ENCODE measurements at regions not wholly inside any gene's neighbourhood (a gene's known extent, or its start where the extent isn't known, plus 50 kb on each side); places are given as distances from the start of the nearest gene placed in this dataset.
A peak's percentile ranks its signal among the peaks of the same experiment; 100 is the strongest.

DNA sequence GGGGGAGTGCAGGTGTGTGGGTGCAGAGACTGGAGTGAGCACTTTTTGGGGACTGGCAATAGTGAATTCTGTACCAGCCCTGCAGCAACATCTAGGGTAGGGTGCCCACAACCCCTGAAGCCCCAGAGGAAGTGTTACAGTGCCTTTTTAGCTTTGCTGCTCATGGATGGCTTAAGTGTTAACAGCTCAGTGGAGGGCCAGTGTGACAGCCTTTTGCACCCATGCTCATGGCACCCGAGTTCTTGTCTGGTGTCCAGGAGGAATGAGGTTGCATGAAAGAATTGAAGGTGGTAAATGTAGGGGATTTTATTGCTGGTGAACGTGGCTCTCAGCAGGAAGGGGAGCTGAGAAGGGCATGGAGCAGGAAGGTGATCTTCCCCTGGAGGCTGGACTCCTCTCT is 107.3 kb downstream of the MRPL36 start:
- 64% methylated on average over 2 of the region's 2 CpGs for WGBS
- peaks cover 0 to 13% (median 0%) of the 10 kb centered on the region in 4 donors for H3K27me3 ChIP-seq
- TF ChIP-seq POLR2A (IDR thresholded peaks at IDR 0.05; ENCODE audit: low read depth) (no peak), POLR2AphosphoS5 (IDR thresholded peaks at IDR 0.05) (no peak), EP300 (IDR thresholded peaks at IDR 0.05) (no peak)
- TF ChIP-seq, protein P1, sequence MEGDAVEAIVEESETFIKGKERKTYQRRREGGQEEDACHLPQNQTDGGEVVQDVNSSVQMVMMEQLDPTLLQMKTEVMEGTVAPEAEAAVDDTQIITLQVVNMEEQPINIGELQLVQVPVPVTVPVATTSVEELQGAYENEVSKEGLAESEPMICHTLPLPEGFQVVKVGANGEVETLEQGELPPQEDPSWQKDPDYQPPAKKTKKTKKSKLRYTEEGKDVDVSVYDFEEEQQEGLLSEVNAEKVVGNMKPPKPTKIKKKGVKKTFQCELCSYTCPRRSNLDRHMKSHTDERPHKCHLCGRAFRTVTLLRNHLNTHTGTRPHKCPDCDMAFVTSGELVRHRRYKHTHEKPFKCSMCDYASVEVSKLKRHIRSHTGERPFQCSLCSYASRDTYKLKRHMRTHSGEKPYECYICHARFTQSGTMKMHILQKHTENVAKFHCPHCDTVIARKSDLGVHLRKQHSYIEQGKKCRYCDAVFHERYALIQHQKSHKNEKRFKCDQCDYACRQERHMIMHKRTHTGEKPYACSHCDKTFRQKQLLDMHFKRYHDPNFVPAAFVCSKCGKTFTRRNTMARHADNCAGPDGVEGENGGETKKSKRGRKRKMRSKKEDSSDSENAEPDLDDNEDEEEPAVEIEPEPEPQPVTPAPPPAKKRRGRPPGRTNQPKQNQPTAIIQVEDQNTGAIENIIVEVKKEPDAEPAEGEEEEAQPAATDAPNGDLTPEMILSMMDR (IDR thresholded peaks at IDR 0.05): no peak
- no peaks in the 10 kb centered on the region for H3K36me3 ChIP-seq
- H3K4me3 ChIP-seq: no peak overlapping the region
- intact Hi-C loops (cut with DNase I): no loop called here
- DNase-seq (ENCODE audit: extremely low spot score): peak; percentile 80
- no peak overlapping the region for H3K27ac ChIP-seq (replicated peaks in 1 of 4)
- H3K4me1 ChIP-seq: no peaks in the 10 kb centered on the region
- peaks cover 0 to 17% (median 11%) of the 10 kb centered on the region in 4 donors for H3K9me3 ChIP-seq

DNA sequence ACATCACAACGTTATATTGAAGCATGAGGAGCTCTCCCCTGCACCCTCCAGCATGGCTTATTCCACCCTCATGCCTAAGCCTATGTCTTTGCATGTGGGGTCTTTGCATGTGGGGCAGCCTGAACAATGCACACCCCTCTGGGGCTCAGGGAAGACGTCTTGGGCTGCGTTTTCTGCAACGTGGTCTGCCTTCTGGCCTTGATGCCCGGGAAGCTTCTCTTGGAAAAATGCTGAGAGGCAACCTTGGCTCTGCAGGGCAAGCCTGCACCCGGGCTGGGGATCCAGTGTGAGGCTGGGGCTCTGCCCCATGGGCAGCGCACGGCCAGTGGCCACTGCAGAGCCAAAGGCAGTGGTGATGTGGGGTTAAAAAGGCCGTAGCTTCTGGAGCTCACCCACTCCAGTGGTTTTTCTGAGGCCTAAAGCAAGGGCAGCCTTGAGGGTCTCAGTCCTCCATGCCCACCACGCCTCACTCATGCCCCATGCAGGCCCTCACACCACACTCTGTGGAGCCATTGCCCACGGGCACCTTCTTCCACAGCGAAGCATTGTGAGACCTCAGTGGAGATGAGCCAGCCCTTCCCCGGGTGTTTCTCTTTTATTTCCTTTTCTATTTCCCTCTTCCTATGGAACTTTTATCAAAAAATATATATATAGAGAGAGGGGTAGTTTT is 112.2 kb downstream of the MRPL36 start:
- H3K4me1 ChIP-seq: no peaks in the 10 kb centered on the region
- 78% methylated on average over 10 of the region's 13 CpGs for WGBS
- H3K36me3 ChIP-seq: no peaks in the 10 kb centered on the region
- peak; percentile 19 for DNase-seq (ENCODE audit: extremely low spot score)
- H3K4me3 ChIP-seq: no peak overlapping the region
- peaks cover 0 to 22% (median 0%) of the 10 kb centered on the region in 4 donors for H3K27me3 ChIP-seq
- peaks cover 0 to 17% (median 11%) of the 10 kb centered on the region in 4 donors for H3K9me3 ChIP-seq
- intact Hi-C loops (cut with DNase I): no loop called here
- no peak for TF ChIP-seq POLR2AphosphoS5 (IDR thresholded peaks at IDR 0.05)
- no peak for TF ChIP-seq EP300 (IDR thresholded peaks at IDR 0.05)
- TF ChIP-seq, protein P1 (IDR thresholded peaks at IDR 0.05): no peak
- TF ChIP-seq POLR2A (IDR thresholded peaks at IDR 0.05; ENCODE audit: low read depth): no peak
- no peak overlapping the region for H3K27ac ChIP-seq (replicated peaks in 1 of 4)

DNA sequence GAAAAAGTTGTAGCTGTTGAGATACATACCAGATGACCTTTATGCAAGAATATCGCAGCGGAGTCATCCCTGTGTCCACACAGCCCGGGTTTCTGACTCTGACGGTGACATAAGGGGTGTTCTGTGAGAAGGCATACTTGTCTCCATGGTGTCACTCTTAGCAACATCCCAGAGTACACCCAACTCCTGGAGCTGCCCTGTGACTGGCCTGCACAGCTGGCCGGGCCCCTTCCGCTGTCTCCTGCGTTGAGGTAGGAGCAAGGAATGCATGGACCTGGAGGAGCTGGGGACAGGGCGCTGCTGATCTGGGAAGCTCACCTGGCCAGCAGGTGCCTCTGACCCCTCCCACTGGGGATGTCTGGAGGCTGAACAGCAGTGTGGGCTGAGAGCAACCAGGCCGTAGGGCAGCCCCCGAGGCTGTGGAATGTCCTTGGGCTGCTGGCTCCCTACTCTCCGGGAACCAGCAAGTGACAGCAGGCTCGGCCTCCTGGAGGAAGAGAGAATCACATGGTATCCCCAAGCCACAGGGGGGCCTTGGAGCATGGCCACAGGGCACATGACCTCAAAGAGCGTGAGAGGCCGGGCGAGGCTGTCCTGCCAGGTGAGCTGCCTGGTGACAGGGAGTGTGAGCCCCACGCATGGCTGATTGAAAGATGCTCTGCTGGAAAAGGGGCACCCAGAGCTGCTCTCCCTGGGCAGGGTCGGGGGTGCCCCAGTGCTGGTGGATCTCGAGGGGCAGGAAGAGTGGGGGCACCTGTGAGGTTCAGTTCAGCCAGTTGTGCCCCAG is 113.4 kb downstream of the MRPL36 start:
- Histone ChIP-seq H3K36me3 (no peaks in the 10 kb centered on the region), H3K27ac (replicated peaks in 1 of 4) (no peak overlapping the region), H3K4me1 (no peaks in the 10 kb centered on the region), H3K9me3 (peaks cover 0 to 17% (median 11%) of the 10 kb centered on the region in 4 donors), H3K4me3 (no peak overlapping the region), H3K27me3 (peaks cover 0 to 25% (median 0%) of the 10 kb centered on the region in 4 donors)
- DNase-seq (ENCODE audit: extremely low spot score): peak; percentile 86
- intact Hi-C loops (cut with DNase I): no loop called here
- WGBS: 41% methylated on average over 4 of the region's 18 CpGs
- TF ChIP-seq POLR2A (IDR thresholded peaks at IDR 0.05; ENCODE audit: low read depth) (no peak), POLR2AphosphoS5 (IDR thresholded peaks at IDR 0.05) (no peak), EP300 (IDR thresholded peaks at IDR 0.05) (no peak)
- TF ChIP-seq, protein P1 (IDR thresholded peaks at IDR 0.05): no peak

DNA sequence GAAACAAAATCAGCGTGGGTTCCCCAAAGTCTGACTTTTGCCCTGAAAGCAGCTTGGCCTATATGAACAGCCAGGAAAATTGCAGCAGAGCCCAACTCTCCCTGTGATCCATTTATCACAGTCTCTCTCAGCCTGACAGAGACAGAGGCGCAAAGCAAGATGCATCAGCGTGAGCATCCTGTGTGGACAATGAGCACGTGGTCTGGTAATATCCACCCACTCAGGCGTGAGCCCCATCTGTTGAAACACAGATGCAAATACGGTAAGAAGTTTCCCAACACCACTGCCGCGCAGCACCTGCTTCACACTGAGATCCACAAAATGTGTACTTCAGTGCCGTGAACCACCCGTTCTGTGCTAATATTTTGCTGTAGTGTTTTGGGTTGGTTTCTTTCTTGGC is 114.6 kb downstream of the MRPL36 start:
- Histone ChIP-seq H3K9me3 (peaks cover 0 to 17% (median 9%) of the 10 kb centered on the region in 4 donors), H3K36me3 (no peaks in the 10 kb centered on the region), H3K4me3 (no peak overlapping the region), H3K27ac (replicated peaks in 1 of 4) (no peak overlapping the region), H3K4me1 (no peaks in the 10 kb centered on the region), H3K27me3 (peaks cover 0 to 30% (median 0%) of the 10 kb centered on the region in 4 donors)
- intact Hi-C loops (cut with DNase I): no loop called here
- TF ChIP-seq POLR2AphosphoS5 (IDR thresholded peaks at IDR 0.05) (no peak), EP300 (IDR thresholded peaks at IDR 0.05) (no peak), POLR2A (IDR thresholded peaks at IDR 0.05; ENCODE audit: low read depth) (no peak)
- TF ChIP-seq, protein P1 (IDR thresholded peaks at IDR 0.05): no peak
- DNase-seq (ENCODE audit: extremely low spot score): peak; percentile 82
- 63% methylated on average over 4 of the region's 10 CpGs for WGBS
